Sigmoid colon (tissue), 6 donors: ENCODE measurements at regions not wholly inside any gene's neighbourhood (a gene's known extent, or its start where the extent isn't known, plus 50 kb on each side); places are given as distances from the start of the nearest gene placed in this dataset.

Experiments
- DNase-seq: peaks from one replicate; pipeline ENCODE4 v3.0.0-alpha.2; 2019
- H3K27ac ChIP-seq, 4 donors: fragments of 200-600 bp; sonication (generic); one replicate each; pipeline ENCODE4 v1.5.1; 2016 to 2019; ENCODE audit warnings: mild to moderate bottlenecking in 1 of 4
- H3K27me3 ChIP-seq, 3 donors: fragments of 200-600 bp; sonication (generic); one replicate each; pipeline ENCODE4 v1.5.1; 2019; ENCODE audit warnings: mild to moderate bottlenecking in 1 of 3
- H3K36me3 ChIP-seq, 4 donors: fragments of 200-600 bp; sonication (generic); one replicate each; pipeline ENCODE4 v1.5.1; 2016 to 2019
- H3K4me1 ChIP-seq, 4 donors: fragments of 200-600 bp; sonication (generic); one replicate each; pipeline ENCODE4 v1.5.1; 2017 to 2019
- H3K4me3 ChIP-seq, 4 donors: fragments of 200-600 bp; sonication (generic); one replicate each; pipeline ENCODE4 v1.5.1; 2017 to 2019; ENCODE audit warnings: mild to moderate bottlenecking in 2 of 4, moderate library complexity in 1 of 4
- H3K9me3 ChIP-seq, 4 donors: fragments of 200-600 bp in 3 of 4; sonication (generic) in 3 of 4; one replicate each; pipeline versions ENCODE4 v1.5.1 to v1.6.1; 2013 to 2019
- EP300 ChIP-seq, 4 donors: sonication (generic); formaldehyde crosslinking; IDR thresholded peaks; one replicate each; pipeline ENCODE4 v1.6.1; 2017; ENCODE audit warnings: antibody characterized with exemption in 4 of 4
- POLR2A ChIP-seq, 2 donors: fragments of 450-650 bp; IDR thresholded peaks; one replicate each; pipeline ENCODE4 v1.6.1; 2016; ENCODE audit warnings: antibody characterized with exemption in 2 of 2, mild to moderate bottlenecking in 2 of 2, moderate library complexity in 2 of 2
- POLR2AphosphoS5 ChIP-seq, 4 donors: sonication (generic); formaldehyde crosslinking; IDR thresholded peaks; one replicate each; pipeline ENCODE4 v1.6.1; 2017; ENCODE audit warnings: antibody characterized with exemption in 4 of 4
- WGBS, 2 donors: extraction: QIAGEN DNeasy Blood & Tissue Kit; methylation state at CpG; one replicate each; pipeline ENCODE4 v1.1.7; 2013; 5-methylcytosine and 5-hydroxymethylcytosine counted together
- intact Hi-C: fragments of 100-400 bp; cut with DNase I; formaldehyde crosslinking; loops from one replicate; pipeline ENCODE4 v1.15.1; 2023
- TF ChIP-seq, protein P1 (sequence below), 4 experiments: fragments of 450-650 bp in 3 of 4; fragments of 200-600 bp in 1 of 4; IDR thresholded peaks; one replicate each; pipeline ENCODE4 v1.5.1; 2016 to 2019; ENCODE audit warnings: antibody characterized with exemption in 4 of 4, mild to moderate bottlenecking in 3 of 4, moderate library complexity in 2 of 4
- donor health status: healthy with polysubstance abuse.
- donor health status: healthy.

DNA sequence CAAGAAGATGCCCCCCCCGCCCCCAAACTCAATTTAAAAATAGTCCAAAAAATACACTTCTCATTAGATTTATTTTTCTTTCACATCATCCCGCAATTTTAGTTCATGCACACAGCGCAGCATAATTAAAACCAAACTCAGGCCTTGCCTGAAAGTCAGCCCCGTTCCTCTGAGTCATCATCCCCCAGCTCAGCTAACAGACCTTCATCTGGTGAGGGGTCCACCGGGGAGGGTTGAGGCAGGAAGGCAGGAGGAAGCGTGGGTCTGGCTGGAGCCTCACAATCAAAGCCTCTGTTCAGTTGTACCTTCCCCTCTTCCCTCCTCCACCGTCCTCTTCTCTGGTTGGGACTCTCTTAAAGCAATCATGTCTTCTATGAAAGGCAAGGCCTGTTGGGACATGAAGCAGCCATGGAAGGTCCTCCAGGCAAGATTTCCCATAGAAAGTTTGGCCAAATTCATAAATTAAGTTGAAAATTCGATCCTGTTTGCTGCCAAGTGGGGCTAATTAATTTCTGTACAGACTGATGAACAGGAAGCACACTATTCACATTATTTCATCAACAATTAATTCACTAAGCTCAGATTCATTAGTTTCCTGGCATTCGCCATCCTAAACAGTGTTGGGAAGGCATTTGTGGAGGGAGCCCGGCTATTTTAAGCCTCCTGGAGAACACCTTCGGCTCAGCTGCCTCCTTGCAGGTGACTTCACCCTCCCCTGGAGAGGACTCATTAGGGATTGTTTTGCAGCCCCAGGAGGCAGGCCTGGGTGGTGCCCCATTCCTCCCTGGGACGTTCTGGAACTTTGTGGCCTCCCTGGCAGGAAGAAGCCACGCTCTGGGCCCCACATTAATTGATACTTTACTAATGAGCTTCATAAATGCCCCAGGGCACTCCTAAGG is 72.3 kb upstream of the BNC1 start:
- 53 to 56% methylated on average over 13 of the region's 13 CpGs for WGBS, 2 donors
- Histone ChIP-seq H3K9me3 (no peaks in the 10 kb centered on the region), H3K27ac (no peak overlapping the region), H3K4me1 (no peaks in the 10 kb centered on the region), H3K4me3 (no peak overlapping the region), H3K27me3 (peaks cover 0 to 4% (median 0%) of the 10 kb centered on the region in 3 donors), H3K36me3 (no peaks in the 10 kb centered on the region)
- intact Hi-C loops = no loop called here
- TF ChIP-seq POLR2AphosphoS5 (IDR thresholded peaks at IDR 0.05) (no peak), POLR2A (IDR thresholded peaks at IDR 0.05) (no peak), EP300 (IDR thresholded peaks at IDR 0.05) (no peak)
- TF ChIP-seq, protein P1, sequence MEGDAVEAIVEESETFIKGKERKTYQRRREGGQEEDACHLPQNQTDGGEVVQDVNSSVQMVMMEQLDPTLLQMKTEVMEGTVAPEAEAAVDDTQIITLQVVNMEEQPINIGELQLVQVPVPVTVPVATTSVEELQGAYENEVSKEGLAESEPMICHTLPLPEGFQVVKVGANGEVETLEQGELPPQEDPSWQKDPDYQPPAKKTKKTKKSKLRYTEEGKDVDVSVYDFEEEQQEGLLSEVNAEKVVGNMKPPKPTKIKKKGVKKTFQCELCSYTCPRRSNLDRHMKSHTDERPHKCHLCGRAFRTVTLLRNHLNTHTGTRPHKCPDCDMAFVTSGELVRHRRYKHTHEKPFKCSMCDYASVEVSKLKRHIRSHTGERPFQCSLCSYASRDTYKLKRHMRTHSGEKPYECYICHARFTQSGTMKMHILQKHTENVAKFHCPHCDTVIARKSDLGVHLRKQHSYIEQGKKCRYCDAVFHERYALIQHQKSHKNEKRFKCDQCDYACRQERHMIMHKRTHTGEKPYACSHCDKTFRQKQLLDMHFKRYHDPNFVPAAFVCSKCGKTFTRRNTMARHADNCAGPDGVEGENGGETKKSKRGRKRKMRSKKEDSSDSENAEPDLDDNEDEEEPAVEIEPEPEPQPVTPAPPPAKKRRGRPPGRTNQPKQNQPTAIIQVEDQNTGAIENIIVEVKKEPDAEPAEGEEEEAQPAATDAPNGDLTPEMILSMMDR (IDR thresholded peaks at IDR 0.05) = no peak
- no peak for DNase-seq

DNA sequence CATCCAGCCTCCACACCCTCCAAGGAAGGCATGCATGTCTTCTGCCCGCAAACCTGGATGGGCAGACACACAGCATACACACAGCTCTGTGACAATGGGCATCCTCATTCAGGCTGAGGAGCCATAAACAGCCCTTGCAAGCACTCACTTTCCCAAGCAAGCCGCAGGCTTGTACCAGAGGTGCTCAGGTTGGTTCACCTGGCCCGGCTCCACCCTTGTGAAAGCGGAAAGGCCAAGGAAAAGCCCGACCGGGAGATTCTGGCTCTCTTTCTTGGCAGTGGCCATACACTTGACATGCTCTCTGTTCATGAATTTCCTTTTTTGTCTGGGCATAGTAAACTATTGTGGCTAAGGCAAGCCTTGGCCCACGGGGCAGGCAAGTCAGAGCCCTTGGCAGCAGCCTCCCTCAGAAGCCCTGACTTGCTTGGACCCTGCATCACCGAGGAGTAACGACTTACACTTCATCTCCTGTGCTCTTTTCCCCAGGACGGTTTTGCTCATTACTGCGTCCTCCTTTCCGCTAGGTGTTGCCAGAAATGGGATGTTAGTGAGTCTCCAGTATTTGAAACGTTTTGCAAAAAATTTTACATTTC is 74.6 kb upstream of the BNC1 start:
- Histone ChIP-seq H3K4me1 (no peaks in the 10 kb centered on the region), H3K4me3 (no peak overlapping the region), H3K9me3 (no peaks in the 10 kb centered on the region), H3K27me3 (peaks cover 0 to 4% (median 0%) of the 10 kb centered on the region in 3 donors), H3K36me3 (no peaks in the 10 kb centered on the region), H3K27ac (no peak overlapping the region)
- intact Hi-C loops = no loop called here
- 74 to 87% methylated on average over 13 of the region's 13 CpGs for WGBS, 2 donors
- TF ChIP-seq POLR2AphosphoS5 (IDR thresholded peaks at IDR 0.05) (no peak), POLR2A (IDR thresholded peaks at IDR 0.05) (no peak), EP300 (IDR thresholded peaks at IDR 0.05) (no peak)
- TF ChIP-seq, protein P1 (IDR thresholded peaks at IDR 0.05) = no peak
- DNase-seq = no peak

DNA sequence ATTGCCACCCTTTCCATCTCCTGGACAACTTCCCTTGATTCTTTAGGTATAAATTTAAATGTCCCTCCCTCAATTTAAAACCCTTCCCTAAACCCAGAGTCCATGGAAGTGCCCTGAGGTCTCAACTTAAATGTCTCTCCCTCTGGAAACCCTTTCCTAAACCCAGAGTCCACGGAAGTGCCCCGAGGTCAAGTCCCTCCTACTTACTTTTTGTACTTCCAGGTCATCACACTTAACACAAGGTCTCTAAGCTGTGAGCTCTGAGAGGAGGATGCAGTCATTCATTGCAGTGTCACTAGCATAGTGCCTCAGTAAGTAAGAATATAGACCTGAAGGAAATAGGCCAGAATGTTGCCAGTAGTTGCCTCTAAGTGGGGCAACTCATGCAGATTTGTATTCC is 78.2 kb upstream of the BNC1 start:
- H3K27me3 ChIP-seq = no peaks in the 10 kb centered on the region
- DNase-seq = no peak
- peaks cover 0 to 10% (median 6%) of the 10 kb centered on the region in 4 donors for H3K4me1 ChIP-seq
- no peaks in the 10 kb centered on the region for H3K36me3 ChIP-seq
- no peak overlapping the region for H3K27ac ChIP-seq
- intact Hi-C loops = no loop called here
- no peak for TF ChIP-seq POLR2A (IDR thresholded peaks at IDR 0.05)
- TF ChIP-seq, protein P1 (IDR thresholded peaks at IDR 0.05) = no peak
- TF ChIP-seq EP300 (IDR thresholded peaks at IDR 0.05) = no peak
- TF ChIP-seq POLR2AphosphoS5 (IDR thresholded peaks at IDR 0.05) = no peak
- no peak overlapping the region for H3K4me3 ChIP-seq
- no peaks in the 10 kb centered on the region for H3K9me3 ChIP-seq
- WGBS, 2 donors = 72 to 79% methylated on average over 2 of the region's 2 CpGs

DNA sequence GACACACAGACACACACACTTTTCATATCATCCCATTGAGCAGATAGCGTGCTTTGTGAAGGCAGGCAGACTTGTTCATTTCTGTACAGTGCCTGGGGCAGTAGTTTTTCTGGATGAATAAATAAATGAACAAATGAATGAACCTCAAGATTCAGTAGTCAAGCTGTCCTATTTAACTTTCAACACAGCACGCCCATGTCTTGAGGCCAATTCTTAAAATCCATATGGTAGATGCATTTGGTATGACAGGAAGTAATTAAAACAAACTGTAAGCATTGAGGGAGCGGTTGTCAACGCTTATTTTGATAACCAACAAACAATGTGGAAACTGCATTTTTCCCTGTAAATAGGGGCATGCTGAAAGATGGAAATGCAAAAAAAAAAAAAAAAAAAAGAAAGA is 80.0 kb upstream of the BNC1 start:
- Histone ChIP-seq H3K27ac (no peak overlapping the region), H3K9me3 (no peaks in the 10 kb centered on the region), H3K4me3 (no peak overlapping the region), H3K27me3 (no peaks in the 10 kb centered on the region), H3K36me3 (no peaks in the 10 kb centered on the region), H3K4me1 (peaks cover 0 to 10% (median 6%) of the 10 kb centered on the region in 4 donors)
- no peak for DNase-seq
- WGBS, 2 donors = 48 to 70% methylated on average over 4 of the region's 4 CpGs
- no peak for TF ChIP-seq POLR2A (IDR thresholded peaks at IDR 0.05)
- no peak for TF ChIP-seq EP300 (IDR thresholded peaks at IDR 0.05)
- TF ChIP-seq POLR2AphosphoS5 (IDR thresholded peaks at IDR 0.05) = no peak
- TF ChIP-seq, protein P1 (IDR thresholded peaks at IDR 0.05) = no peak
- intact Hi-C loops = no loop called here
